Heart left ventricle (tissue), 13 donors: ENCODE measurements at regions not wholly inside any gene's neighbourhood (a gene's known extent, or its start where the extent isn't known, plus 50 kb on each side); places are given as distances from the start of the nearest gene placed in this dataset.

Experiments used
- CTCF ChIP-seq, 12 donors: fragments of 200-600 bp; sonication (generic) in 4 of 12; IDR thresholded peaks; one replicate each; pipeline versions ENCODE4 v1.5.0 to v1.8.0; 2018 to 2022; ENCODE audit warnings: antibody characterized with exemption in 12 of 12, mild to moderate bottlenecking in 5 of 12
- POLR2A ChIP-seq, 2 donors: fragments of 450-650 bp; IDR thresholded peaks; one replicate each; pipeline ENCODE4 v1.6.1; 2017; ENCODE audit warnings: antibody characterized with exemption in 2 of 2, mild to moderate bottlenecking in 2 of 2, moderate library complexity in 2 of 2
- donor health status: ischemic (EF 13 %, LVEDD 7.1; RV severe dilation, severe dysfunction).
- donor health status: DM: no; HTN: yes; CAD: no.
- donor health status: DM: no; HTN: no; CAD: no.
- donor health status: ischemic (EF 25% LVEDD 6.9; RV normal size, moderate dysfunction).
- donor health status: ischemic (EF 25% LVEDD 5.7; RV mildly dilated, moderate dysfunction).
- donor health status: ischemic (EF 35%, LVEDD 5.7; RV mildly dilated, moderate dysfunction).
- donor health status: nonischemic (EF 11% LVEDD 7.7; RV severe dilation, severe dysfunction).
- donor health status: DM: yes; HTN: yes; CAD: no.
- donor health status: PGD.
- donor health status: ischemic (EF 29% LVEDD 5.4; RV normal size, mild dysfunction).
- donor health status: nonischemic (EF 23%, LVEDD 6.1; RV moderate dilation, normal function).

GRCh38 chr3:144426967-144427366 lies 455.3 kb downstream of the DIPK2A start:
- TF ChIP-seq CTCF (IDR thresholded peaks at IDR 0.05) (no peak), POLR2A (IDR thresholded peaks at IDR 0.05) (no peak)
